RWPE2 (cell line): ENCODE measurements at regions not wholly inside any gene's neighbourhood (a gene's known extent, or its start where the extent isn't known, plus 50 kb on each side); places are given as distances from the start of the nearest gene placed in this dataset.

Source experiments
- ATAC-seq: fragments of 200-7000 bp; cut with Tn5 transposase; 3 replicates; pipeline ENCODE4 v1.9.1; 2021; ENCODE audit warnings: low read depth
- DNase-seq: peaks from one replicate; pipeline ENCODE4 v3.0.0-alpha.2; 2020; ENCODE audit warnings: low spot score
- H3K27ac ChIP-seq: fragments of 450-650 bp; 2 replicates; pipeline ENCODE4 v1.5.1; 2017; ENCODE audit warnings: mild to moderate bottlenecking; ENCODE audit not compliant: poor library complexity, severe bottlenecking
- H3K27me3 ChIP-seq: fragments of 250-450 bp; sonication (Bioruptor Pico); 2 replicates; pipeline ENCODE4 v1.5.1; 2021; ENCODE audit warnings: mild to moderate bottlenecking, moderate library complexity; ENCODE audit not compliant: insufficient read depth, poor library complexity, severe bottlenecking
- H3K36me3 ChIP-seq: fragments of 250-450 bp; sonication (Bioruptor Pico); 2 replicates; pipeline ENCODE4 v1.5.1; 2020; ENCODE audit warnings: low read depth, mild to moderate bottlenecking, moderate library complexity
- H3K4me1 ChIP-seq: fragments of 250-450 bp; sonication (Bioruptor Pico); 2 replicates; pipeline ENCODE4 v1.5.1; 2021; ENCODE audit warnings: mild to moderate bottlenecking, moderate library complexity; ENCODE audit not compliant: insufficient read depth, poor library complexity, severe bottlenecking
- H3K4me3 ChIP-seq: fragments of 250-450 bp; sonication (Bioruptor Pico); 2 replicates; pipeline ENCODE4 v1.5.1; 2021; ENCODE audit warnings: mild to moderate bottlenecking, moderate library complexity; ENCODE audit not compliant: severe bottlenecking
- H3K9me3 ChIP-seq: fragments of 250-450 bp; sonication (Bioruptor Pico); 2 replicates; pipeline ENCODE4 v1.5.1; 2021; ENCODE audit warnings: mild to moderate bottlenecking, moderate library complexity; ENCODE audit not compliant: severe bottlenecking
- TF ChIP-seq, protein P1 (sequence below): fragments of 450-650 bp; IDR thresholded peaks from one replicate; pipeline ENCODE4 v1.5.1; 2017; ENCODE audit warnings: mild to moderate bottlenecking, moderate library complexity; ENCODE audit not compliant: poor library complexity, severe bottlenecking

DNA sequence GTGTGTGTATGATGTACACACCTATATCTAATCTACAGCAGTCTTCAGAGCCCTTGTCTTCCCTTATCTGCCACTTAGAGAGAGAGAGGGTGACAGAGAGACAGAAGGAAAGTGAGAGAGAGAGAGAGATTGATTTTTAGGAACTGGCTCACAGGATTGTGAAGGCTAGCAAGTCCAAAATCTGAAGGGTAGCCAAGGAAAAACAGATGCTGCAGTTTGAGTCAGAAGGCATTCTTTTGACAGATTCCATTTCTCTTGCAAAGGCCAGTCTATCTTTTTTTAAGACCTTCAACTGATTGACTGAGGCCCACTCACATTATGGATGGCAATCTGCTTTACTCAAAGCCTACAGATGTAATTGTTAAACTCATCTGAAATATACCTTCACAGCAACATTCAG, 664.0 kb upstream of the IGFBP7 start:
- Histone ChIP-seq H3K36me3 (no peaks in the 10 kb centered on the region), H3K4me3 (no peak overlapping the region), H3K4me1 (no peaks in the 10 kb centered on the region), H3K27ac (no peak overlapping the region), H3K9me3 (no peaks in the 10 kb centered on the region), H3K27me3 (peaks cover 7% of the 10 kb centered on the region)
- no peak for ATAC-seq
- TF ChIP-seq, protein P1, sequence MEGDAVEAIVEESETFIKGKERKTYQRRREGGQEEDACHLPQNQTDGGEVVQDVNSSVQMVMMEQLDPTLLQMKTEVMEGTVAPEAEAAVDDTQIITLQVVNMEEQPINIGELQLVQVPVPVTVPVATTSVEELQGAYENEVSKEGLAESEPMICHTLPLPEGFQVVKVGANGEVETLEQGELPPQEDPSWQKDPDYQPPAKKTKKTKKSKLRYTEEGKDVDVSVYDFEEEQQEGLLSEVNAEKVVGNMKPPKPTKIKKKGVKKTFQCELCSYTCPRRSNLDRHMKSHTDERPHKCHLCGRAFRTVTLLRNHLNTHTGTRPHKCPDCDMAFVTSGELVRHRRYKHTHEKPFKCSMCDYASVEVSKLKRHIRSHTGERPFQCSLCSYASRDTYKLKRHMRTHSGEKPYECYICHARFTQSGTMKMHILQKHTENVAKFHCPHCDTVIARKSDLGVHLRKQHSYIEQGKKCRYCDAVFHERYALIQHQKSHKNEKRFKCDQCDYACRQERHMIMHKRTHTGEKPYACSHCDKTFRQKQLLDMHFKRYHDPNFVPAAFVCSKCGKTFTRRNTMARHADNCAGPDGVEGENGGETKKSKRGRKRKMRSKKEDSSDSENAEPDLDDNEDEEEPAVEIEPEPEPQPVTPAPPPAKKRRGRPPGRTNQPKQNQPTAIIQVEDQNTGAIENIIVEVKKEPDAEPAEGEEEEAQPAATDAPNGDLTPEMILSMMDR: no peak
- no peak for DNase-seq

DNA sequence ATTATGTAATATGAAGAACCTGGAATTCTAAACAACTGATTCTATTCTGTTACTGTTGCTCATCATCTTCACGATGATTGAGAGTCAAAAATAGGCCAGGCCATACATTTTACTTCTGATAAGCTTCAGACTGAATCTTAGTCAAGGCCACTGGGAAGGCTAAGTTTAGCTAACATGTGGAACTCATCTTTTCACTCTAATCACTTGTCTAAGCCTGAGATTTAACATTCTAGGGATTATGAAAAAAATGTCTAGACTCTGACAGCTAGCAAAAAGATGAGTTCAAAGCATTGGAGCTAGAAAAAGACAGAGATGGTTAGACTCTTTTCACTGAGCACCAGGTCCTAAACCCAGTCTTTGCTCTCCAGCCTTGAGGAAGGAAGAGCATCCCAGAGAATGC, 656.2 kb upstream of the IGFBP7 start:
- H3K27me3 ChIP-seq: peaks cover under 1% of the 10 kb centered on the region
- DNase-seq: no peak
- TF ChIP-seq, protein P1: no peak
- no peak overlapping the region for H3K4me3 ChIP-seq
- H3K27ac ChIP-seq: no peak overlapping the region
- no peaks in the 10 kb centered on the region for H3K9me3 ChIP-seq
- no peaks in the 10 kb centered on the region for H3K36me3 ChIP-seq
- H3K4me1 ChIP-seq: no peaks in the 10 kb centered on the region
- ATAC-seq: no peak

DNA sequence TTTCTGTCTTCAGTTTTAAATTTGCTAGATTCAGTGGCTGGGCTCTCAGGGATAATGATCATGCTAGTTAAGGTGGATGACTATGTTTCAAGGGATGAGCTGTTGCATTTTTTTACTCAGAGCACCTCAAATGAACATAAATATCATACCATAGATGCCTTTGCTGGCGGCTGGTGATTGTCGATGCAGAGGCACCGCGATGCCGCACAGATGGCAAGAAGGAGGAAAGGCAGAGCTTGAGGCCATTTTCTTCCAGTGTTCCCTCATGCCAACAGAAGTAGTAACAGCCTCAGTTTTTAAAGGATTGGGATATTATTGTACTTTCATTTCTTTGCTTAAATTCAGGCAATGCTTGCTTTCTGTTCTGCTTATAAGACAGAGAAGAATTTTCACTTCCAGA, 654.7 kb upstream of the IGFBP7 start:
- no peaks in the 10 kb centered on the region for H3K36me3 ChIP-seq
- H3K4me3 ChIP-seq: no peak overlapping the region
- H3K27ac ChIP-seq: no peak overlapping the region
- TF ChIP-seq, protein P1: no peak
- no peaks in the 10 kb centered on the region for H3K9me3 ChIP-seq
- H3K4me1 ChIP-seq: no peaks in the 10 kb centered on the region
- no peak for ATAC-seq
- no peaks in the 10 kb centered on the region for H3K27me3 ChIP-seq
- no peak for DNase-seq

DNA sequence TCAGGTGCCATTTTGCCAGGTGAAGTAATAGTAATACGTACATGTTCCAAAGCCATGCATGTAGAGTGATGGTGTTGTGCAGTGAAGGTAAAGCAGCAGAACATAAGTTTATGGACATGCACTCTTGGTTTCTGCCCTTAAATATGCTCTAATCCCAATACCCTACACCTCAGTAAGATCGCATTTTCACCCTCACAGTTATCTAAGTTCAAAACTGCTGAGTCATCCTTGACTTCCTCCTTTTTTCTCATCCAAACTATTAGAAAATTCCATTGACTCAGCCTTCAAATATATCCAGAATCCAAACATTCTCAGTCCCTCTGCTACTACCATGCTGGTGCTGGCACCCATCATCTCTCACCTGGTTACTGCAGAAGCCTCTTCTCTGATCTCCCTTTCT, 652.9 kb upstream of the IGFBP7 start:
- no peaks in the 10 kb centered on the region for H3K27me3 ChIP-seq
- no peak for DNase-seq
- H3K9me3 ChIP-seq: no peaks in the 10 kb centered on the region
- H3K4me1 ChIP-seq: no peaks in the 10 kb centered on the region
- H3K4me3 ChIP-seq: no peak overlapping the region
- no peak for ATAC-seq
- no peak overlapping the region for H3K27ac ChIP-seq
- TF ChIP-seq, protein P1: no peak
- H3K36me3 ChIP-seq: no peaks in the 10 kb centered on the region

DNA sequence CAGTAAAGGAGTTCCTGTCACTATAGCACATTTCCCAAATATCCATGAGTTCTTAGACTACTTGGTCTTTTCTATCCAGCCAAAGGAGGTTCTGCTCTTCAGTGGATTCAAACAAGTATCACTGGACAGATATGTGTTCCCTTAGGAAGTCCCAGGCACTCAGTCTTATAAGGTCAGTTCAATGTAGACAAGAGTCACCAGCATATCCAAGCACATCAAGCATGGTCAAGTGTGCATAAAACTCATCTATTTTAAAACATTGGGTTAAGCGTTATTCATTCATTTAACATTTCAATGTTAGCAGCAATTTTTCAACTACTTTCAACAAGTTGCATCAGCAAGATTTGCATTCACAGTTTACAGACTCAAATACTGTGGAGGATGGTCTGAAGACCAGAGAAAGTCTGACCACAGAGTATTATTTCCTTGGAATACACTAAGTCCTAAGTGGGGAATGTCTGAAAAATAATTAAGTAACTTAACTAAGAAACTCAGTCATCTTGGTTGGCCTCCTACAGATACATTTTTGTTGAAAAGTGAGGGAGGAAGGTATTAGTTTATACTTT, 630.5 kb upstream of the IGFBP7 start:
- no peaks in the 10 kb centered on the region for H3K4me1 ChIP-seq
- TF ChIP-seq, protein P1: no peak

More for the DNA sequence above, 630.5 kb upstream of the IGFBP7 start:
- Histone ChIP-seq H3K4me3 (no peak overlapping the region), H3K36me3 (no peaks in the 10 kb centered on the region), H3K27ac (no peak overlapping the region), H3K9me3 (no peaks in the 10 kb centered on the region), H3K27me3 (no peaks in the 10 kb centered on the region)
- ATAC-seq (no peak), DNase-seq (no peak)
